ENCODE measurements at regions not wholly inside any gene's neighbourhood (a gene's known extent, or its start where the extent isn't known, plus 50 kb on each side); places are given as distances from the start of the nearest gene placed in this dataset.
A peak's percentile ranks its signal among the peaks of the same experiment; 100 is the strongest.

DNA sequence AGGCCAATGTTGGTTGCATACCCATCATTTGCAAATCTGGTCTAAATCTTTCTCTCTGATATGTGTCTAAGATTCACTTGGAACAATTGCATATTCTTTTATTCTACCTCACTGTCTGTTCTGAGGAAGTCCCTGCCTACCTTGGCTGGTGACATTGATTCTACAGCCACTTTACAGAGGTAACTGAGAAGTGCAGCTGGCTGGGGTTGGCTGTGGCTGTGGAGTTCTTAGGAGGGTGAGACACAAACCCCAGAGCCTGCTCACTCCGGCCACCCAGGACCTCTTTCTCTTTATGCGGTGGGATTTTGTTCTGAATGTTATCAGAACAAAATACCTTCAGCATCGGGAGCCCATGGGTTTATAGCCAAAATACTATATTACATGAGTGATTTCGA lies 54.5 kb upstream of the IRS2 start:
- H3K4me3 ChIP-seq (ENCODE audit: low read length), result no peak overlapping the region
- TF ChIP-seq, protein P1, sequence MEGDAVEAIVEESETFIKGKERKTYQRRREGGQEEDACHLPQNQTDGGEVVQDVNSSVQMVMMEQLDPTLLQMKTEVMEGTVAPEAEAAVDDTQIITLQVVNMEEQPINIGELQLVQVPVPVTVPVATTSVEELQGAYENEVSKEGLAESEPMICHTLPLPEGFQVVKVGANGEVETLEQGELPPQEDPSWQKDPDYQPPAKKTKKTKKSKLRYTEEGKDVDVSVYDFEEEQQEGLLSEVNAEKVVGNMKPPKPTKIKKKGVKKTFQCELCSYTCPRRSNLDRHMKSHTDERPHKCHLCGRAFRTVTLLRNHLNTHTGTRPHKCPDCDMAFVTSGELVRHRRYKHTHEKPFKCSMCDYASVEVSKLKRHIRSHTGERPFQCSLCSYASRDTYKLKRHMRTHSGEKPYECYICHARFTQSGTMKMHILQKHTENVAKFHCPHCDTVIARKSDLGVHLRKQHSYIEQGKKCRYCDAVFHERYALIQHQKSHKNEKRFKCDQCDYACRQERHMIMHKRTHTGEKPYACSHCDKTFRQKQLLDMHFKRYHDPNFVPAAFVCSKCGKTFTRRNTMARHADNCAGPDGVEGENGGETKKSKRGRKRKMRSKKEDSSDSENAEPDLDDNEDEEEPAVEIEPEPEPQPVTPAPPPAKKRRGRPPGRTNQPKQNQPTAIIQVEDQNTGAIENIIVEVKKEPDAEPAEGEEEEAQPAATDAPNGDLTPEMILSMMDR (conservative IDR thresholded peaks at IDR 0.05; ENCODE audit: low read length), result no peak
- no peak for DNase-seq (ENCODE audit: low read depth)

DNA sequence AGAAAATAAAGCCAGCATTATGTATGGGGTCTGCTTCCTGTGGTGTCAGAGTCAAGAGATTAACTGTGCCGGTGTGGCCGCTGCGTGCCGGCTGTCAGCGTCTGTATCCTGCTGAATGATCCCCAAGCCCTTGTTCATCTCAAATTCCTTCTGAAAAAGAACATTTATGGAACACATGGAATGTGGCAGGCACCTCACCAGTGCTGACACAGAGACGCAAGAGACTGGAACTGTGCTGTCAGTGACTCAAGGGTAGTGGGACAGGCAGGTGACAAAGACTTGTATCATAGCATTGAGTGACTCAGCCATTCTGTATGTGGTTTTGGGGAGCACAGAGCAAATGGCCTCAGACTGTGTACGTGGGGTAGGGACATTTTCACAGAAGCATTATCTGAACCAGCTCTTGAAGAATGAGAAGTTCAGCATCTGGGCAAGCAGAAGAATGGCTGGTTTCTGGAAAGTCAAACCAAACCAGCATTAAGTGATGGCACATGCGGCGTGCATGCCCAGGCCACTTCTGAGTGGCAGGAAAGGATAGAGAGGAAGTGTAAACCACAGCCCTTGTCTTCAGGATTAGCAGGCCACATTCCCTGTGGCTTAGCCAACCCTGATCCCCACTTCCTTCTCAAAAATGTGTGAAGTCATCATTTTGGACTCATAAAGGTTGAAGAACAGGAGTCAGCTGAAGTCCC lies 54.0 kb upstream of the IRS2 start:
- TF ChIP-seq, protein P1 (conservative IDR thresholded peaks at IDR 0.05; ENCODE audit: low read length), result no peak
- no peak overlapping the region for H3K4me3 ChIP-seq (ENCODE audit: low read length)
- peak; percentile 88 for DNase-seq (ENCODE audit: low read depth)

DNA sequence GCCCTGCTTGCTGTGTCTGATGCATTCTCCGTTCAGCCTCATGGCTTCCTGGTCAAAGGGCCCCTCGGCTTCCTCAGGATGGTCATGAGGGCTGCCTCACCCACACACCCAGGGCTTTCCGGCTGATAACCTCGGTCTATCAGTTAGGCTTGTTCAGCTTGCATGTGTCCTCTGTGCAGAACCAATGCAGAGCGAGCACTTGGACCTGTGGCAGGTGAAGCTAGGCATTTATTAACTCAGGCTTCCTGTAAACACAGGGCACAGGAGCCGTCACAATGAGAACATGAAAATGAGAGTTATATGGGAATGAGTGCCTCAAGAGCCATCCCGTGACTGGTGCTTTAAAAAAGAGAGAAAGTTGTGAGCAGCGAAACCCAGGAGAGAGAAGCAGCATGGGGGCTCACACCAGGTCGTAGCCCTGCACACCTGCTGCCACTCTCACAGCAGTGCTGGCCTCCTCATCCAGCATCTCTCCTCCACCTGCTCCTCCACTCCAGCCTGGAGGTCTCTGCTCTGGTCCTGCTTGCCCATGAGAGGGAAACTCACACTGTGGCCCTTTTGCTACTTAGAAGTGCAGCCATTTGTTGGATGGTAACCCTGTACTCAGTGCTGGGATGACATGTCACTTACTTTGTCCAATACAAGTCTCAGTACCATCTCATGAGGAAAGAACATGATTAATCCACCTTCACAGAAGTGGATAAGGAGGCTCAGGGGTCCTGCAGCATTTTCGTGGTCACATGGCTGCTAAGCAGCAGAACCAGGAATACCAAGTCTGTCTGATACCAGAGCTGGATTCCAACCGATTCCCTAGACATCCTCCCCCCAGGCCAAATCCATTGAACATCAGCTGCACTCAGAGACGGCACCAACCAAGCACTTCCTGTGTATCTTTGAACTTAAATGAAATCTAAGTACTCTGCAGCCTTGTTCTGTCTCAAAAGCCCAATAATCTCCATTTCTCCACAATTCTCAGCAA lies 50.5 kb upstream of the IRS2 start:
- DNase-seq (ENCODE audit: low read depth), result no peak
- TF ChIP-seq, protein P1 (conservative IDR thresholded peaks at IDR 0.05; ENCODE audit: low read length), result no peak
- no peak overlapping the region for H3K4me3 ChIP-seq (ENCODE audit: low read length)

All from AG10803 (cell line).